ENCODE measurements at regions not wholly inside any gene's neighbourhood (a gene's known extent, or its start where the extent isn't known, plus 50 kb on each side); places are given as distances from the start of the nearest gene placed in this dataset.

- TF ChIP-seq POLR2A (IDR thresholded peaks at IDR 0.05) (no peak), CTCF (IDR thresholded peaks at IDR 0.05) (no peak), EP300 (IDR thresholded peaks at IDR 0.05; ENCODE audit: low read depth) (no peak), POLR2AphosphoS5 (IDR thresholded peaks at IDR 0.05) (no peak)
These were observed 182.0 kb upstream of the THSD7A start for GRCh38 chr7:12013983-12014382.
